ENCODE measurements at regions not wholly inside any gene's neighbourhood (a gene's known extent, or its start where the extent isn't known, plus 50 kb on each side); places are given as distances from the start of the nearest gene placed in this dataset.
"Not testable (repeated sequence)": the region's sequence is repeated elsewhere in the genome, so short reads cannot be mapped to it uniquely, and the experiment has no call there.

DNA sequence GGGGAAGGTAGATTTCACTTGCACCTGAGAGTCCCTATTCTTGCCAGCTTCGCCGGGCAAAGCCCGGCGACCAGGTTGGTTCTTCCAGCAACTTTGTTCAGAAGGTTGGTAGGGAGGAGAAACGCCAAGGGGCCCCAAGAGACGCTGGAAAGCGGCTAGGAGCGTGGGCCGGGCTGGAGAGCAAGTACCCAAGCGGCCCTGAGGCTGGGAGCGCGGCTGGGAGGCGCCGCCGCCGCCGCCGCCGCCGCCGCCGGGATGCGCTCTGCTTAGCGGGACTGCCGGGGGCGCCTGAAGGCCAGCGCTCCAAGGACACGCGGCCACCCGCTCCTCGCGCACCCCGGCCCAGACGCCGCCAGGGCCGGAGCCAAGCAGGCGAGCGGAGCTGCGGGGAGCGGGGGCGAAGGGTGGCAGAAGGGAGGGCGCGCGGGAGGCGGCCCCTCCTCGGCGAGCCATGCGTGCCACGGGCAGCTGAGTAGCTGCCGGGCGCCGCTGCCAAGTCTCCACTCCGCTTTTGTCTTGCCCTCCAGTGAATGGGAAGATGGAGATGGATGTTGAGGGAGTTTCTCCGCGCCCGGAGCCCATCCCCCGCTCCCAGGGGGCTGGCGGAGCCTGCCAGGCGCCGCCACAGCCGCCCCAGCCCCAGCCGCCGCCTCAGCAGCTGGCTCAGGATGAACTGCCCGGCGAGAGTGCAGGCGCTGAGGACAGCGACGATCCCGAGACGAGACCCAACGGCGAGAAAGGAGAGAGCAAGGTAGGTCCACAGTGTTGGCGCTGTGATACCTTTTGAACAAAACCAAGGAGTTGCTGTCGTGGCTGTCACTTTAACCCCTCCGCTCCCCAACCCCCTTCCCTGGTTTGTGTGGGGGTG, 227.4 kb upstream of the AZI2 start:
- no peak for DNase-seq (ENCODE audit: low read depth in 4 of 4, low spot score in 1 of 4)

GRCh38 chr3:28576614-28577200, 228.1 kb upstream of the AZI2 start:
- DNase-seq (ENCODE audit: low read depth in 4 of 4, low spot score in 1 of 4): no peak

- DNase-seq (ENCODE audit: low read depth in 4 of 4, low spot score in 1 of 4): no peak
Observed at GRCh38 chr3:28577941-28578500, 229.4 kb upstream of the AZI2 start.

- DNase-seq (ENCODE audit: low read depth in 4 of 4, low spot score in 1 of 4): no peak
Observed at GRCh38 chr3:28586325-28586724, 237.7 kb upstream of the AZI2 start.

- DNase-seq (ENCODE audit: low read depth in 4 of 4, low spot score in 1 of 4): no peak
Observed at GRCh38 chr3:28587723-28588122, 239.1 kb upstream of the AZI2 start.

DNA sequence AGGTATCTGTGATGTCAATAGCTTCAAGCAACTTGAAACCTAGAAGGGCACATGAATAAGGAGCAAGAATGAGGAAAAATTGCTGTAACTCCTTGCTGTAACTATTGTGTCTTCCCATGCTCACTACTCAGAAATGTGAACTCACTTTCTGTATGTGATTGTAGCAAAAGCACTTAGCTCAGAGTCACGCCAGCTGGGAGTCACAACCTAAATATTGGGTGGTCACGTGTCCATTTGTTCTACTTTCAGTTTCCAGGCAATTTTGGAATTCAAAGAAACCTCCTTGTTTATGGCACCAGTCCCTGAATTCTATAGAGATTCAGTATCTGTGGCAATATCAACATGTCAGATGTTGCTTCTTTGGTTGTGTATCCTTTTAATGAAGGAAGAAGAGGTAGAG, 241.6 kb upstream of the AZI2 start:
- DNase-seq (ENCODE audit: low read depth in 4 of 4, low spot score in 1 of 4): no peak

GRCh38 chr3:28590860-28591259, 242.2 kb upstream of the AZI2 start:
- no peak for DNase-seq (ENCODE audit: low read depth in 4 of 4, low spot score in 1 of 4)

- no peak for DNase-seq (ENCODE audit: low read depth in 4 of 4, low spot score in 1 of 4)
Observed at GRCh38 chr3:28595372-28595771, 246.7 kb upstream of the AZI2 start.

GRCh38 chr3:28597452-28597851, 248.8 kb upstream of the AZI2 start:
- DNase-seq (ENCODE audit: low read depth in 4 of 4, low spot score in 1 of 4): no peak

DNA sequence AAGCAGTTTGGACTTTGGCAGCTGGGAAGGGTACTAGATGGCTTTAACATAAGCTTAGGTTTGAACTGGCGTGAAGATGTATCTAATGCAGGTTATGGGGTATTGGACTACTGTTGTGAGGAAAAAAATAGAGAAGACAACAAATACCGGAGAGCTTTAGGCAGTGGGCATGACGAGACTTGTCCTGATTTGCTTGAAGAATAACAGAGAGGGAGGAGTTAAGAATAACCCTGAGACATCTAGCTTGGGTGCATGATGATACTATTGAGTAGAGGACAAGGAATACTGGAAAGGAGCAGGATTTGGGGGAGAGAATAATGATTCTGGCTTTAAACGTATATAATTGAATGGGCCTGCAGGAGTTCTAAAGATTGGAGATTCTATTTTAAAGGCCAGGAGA, 249.5 kb upstream of the AZI2 start:
- DNase-seq (ENCODE audit: low read depth in 4 of 4, low spot score in 1 of 4): no peak

- no peak for DNase-seq (ENCODE audit: low read depth in 4 of 4, low spot score in 1 of 4)
Observed at GRCh38 chr3:28601291-28601690, 252.7 kb upstream of the AZI2 start.

DNA sequence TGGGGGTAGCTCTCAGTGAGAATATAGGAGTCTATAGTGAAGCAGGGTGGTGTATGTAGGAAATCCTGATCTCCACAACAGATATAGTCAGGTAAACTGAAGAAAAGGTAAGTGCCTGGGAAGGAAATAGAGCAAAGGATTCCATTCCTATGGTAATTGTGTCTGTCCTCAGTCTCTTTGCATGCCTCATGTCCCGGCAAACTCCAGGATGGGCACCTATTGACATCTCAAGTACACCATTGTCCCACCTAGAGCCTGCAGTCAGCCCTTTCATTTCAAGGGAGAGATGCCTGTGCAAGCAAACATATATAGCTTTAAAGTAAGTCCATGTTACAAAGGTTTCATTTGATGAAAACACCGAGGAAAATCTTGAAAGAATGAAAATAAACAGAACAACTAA, 257.7 kb upstream of the AZI2 start:
- no peak for DNase-seq (ENCODE audit: low read depth in 4 of 4, low spot score in 1 of 4)

DNA sequence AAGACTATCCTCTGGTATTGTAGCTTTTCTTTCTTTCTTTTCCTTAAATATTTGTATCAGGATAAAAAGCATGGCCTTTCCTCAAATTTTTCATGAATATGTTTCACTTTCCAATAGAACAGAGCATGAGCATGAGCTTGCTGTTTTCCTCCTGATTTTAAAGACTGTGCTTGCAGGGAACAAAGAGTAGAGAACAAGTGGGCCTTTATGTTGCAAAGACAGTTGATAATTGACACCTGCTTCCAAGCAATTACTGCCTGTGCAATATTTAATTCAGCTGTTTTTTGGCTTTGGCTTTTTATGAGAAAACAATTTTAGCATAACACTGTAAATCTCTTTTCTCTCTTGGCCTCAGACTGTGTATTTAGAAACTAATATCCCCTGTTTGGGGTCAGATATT, 263.6 kb upstream of the AZI2 start:
- no peak for DNase-seq (ENCODE audit: low read depth in 4 of 4, low spot score in 1 of 4)

- no peak for DNase-seq (ENCODE audit: low read depth in 4 of 4, low spot score in 1 of 4)
Observed at GRCh38 chr3:28613511-28614106, 265.0 kb upstream of the AZI2 start.

GRCh38 chr3:28615071-28615470, 266.4 kb upstream of the AZI2 start:
- DNase-seq (ENCODE audit: low read depth in 4 of 4, low spot score in 1 of 4): no peak

DNA sequence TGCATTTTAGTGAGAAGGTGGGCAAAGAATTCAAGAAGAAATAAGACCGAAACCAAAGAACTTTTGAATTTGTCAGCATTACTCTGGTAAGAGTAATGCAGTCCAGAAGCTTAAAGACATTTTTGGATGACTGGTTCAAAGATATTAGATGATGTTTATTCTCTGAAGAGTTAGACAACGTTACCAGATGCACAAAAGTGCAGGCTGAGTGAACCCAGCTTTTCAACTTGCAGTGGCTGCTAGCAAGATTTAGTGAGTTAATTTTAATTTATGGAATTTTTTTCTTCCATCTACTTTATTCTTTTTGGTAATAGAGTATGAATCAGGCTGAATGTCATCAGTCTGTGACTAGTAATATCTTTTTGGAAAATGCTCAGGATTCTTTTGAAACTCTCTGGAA, 267.3 kb upstream of the AZI2 start:
- no peak for DNase-seq (ENCODE audit: low read depth in 4 of 4, low spot score in 1 of 4)

- no peak for DNase-seq (ENCODE audit: low read depth in 4 of 4, low spot score in 1 of 4)
Observed at GRCh38 chr3:28617821-28618220, 269.2 kb upstream of the AZI2 start.

GRCh38 chr3:28623106-28623505, 274.5 kb upstream of the AZI2 start:
- no peak for DNase-seq (ENCODE audit: low read depth in 4 of 4, low spot score in 1 of 4)

- DNase-seq (ENCODE audit: low read depth in 4 of 4, low spot score in 1 of 4): no peak
Observed at GRCh38 chr3:28624084-28624483, 275.5 kb upstream of the AZI2 start.

GRCh38 chr3:28627843-28628242, 279.2 kb upstream of the AZI2 start:
- not testable (repeated sequence) for DNase-seq (ENCODE audit: low read depth in 4 of 4, low spot score in 1 of 4)

GRCh38 chr3:28634019-28634418, 285.4 kb upstream of the AZI2 start:
- no peak for DNase-seq (ENCODE audit: low read depth in 4 of 4, low spot score in 1 of 4)

DNA sequence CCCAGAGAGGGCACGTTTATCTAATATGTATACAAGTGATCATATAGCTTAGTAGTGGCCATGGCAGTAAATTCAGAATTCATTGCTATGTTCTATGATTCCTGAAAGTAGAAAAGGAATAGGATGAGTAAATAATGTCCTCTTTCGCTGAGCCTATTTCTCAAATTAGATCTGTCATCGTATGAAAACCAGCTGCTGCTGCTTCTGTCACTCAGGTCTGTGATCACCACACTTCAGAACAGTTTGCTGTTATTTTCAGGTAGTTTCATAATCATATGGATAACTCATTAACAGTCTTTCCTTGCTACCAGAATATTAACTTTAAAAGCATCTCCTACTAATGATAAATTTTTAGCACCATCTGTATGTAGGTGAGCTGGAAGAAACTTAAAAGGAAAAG, 289.1 kb upstream of the AZI2 start:
- DNase-seq (ENCODE audit: low read depth in 4 of 4, low spot score in 1 of 4): no peak

All from stimulated activated CD4-positive, alpha-beta T cell treated with anti-CD3 and anti-CD28 coated beads, Interleukin-1b, Interleukin-23, amount 100 ng/mL, for 24 hours (primary cell).